ENCODE measurements at regions not wholly inside any gene's neighbourhood (a gene's known extent, or its start where the extent isn't known, plus 50 kb on each side); places are given as distances from the start of the nearest gene placed in this dataset.
A peak's percentile ranks its signal among the peaks of the same experiment; 100 is the strongest.

- no peaks in the 10 kb centered on the region for H3K36me3 ChIP-seq
- DNase-seq, result no peak
- no peaks in the 10 kb centered on the region for H3K27me3 ChIP-seq
- H3K9me3 ChIP-seq, result no peaks in the 10 kb centered on the region
- H3K4me3 ChIP-seq, result no peak overlapping the region
Observed at GRCh38 chr6:130752267-130752666, 74.9 kb upstream of the SMLR1 start.

- DNase-seq, result no peak
- Histone ChIP-seq H3K9me3 (no peaks in the 10 kb centered on the region), H3K36me3 (no peaks in the 10 kb centered on the region), H3K4me3 (no peak overlapping the region), H3K27me3 (no peaks in the 10 kb centered on the region)
Observed at GRCh38 chr6:130754786-130755367, 72.3 kb upstream of the SMLR1 start.

- no peaks in the 10 kb centered on the region for H3K36me3 ChIP-seq
Observed at GRCh38 chr6:130755368-130756034, 71.7 kb upstream of the SMLR1 start.

GRCh38 chr6:130756824-130757223 is 70.4 kb upstream of the SMLR1 start:
- H3K36me3 ChIP-seq, result no peaks in the 10 kb centered on the region
- no peak overlapping the region for H3K4me3 ChIP-seq
- H3K27me3 ChIP-seq, result no peaks in the 10 kb centered on the region
- DNase-seq, result no peak
- H3K9me3 ChIP-seq, result no peaks in the 10 kb centered on the region

More at GRCh38 chr6:130755368-130756034, 71.7 kb upstream of the SMLR1 start:
- Histone ChIP-seq H3K27me3 (no peaks in the 10 kb centered on the region), H3K4me3 (no peak overlapping the region), H3K9me3 (no peaks in the 10 kb centered on the region)
- DNase-seq, result no peak

GRCh38 chr6:130758813-130759212 is 68.4 kb upstream of the SMLR1 start:
- DNase-seq, result no peak
- Histone ChIP-seq H3K4me3 (no peak overlapping the region), H3K27me3 (no peaks in the 10 kb centered on the region), H3K9me3 (no peaks in the 10 kb centered on the region), H3K36me3 (no peaks in the 10 kb centered on the region)

GRCh38 chr6:130760006-130760405 is 67.2 kb upstream of the SMLR1 start:
- DNase-seq, result no peak
- Histone ChIP-seq H3K4me3 (no peak overlapping the region), H3K27me3 (no peaks in the 10 kb centered on the region), H3K9me3 (no peaks in the 10 kb centered on the region), H3K36me3 (no peaks in the 10 kb centered on the region)

- DNase-seq, result no peak
- no peaks in the 10 kb centered on the region for H3K9me3 ChIP-seq
- no peaks in the 10 kb centered on the region for H3K36me3 ChIP-seq
- H3K27me3 ChIP-seq, result no peaks in the 10 kb centered on the region
- no peak overlapping the region for H3K4me3 ChIP-seq
Observed at GRCh38 chr6:130761286-130761685, 65.9 kb upstream of the SMLR1 start.

GRCh38 chr6:130765181-130765727 is 62.0 kb upstream of the SMLR1 start:
- no peaks in the 10 kb centered on the region for H3K27me3 ChIP-seq
- H3K36me3 ChIP-seq, result no peaks in the 10 kb centered on the region
- no peak for DNase-seq
- H3K9me3 ChIP-seq, result no peaks in the 10 kb centered on the region
- no peak overlapping the region for H3K4me3 ChIP-seq

- Histone ChIP-seq H3K4me3 (no peak overlapping the region), H3K9me3 (no peaks in the 10 kb centered on the region), H3K36me3 (no peaks in the 10 kb centered on the region), H3K27me3 (no peaks in the 10 kb centered on the region)
- DNase-seq, result no peak
Observed at GRCh38 chr6:130766239-130767144, 60.7 kb upstream of the SMLR1 start.

- Histone ChIP-seq H3K9me3 (no peaks in the 10 kb centered on the region), H3K4me3 (no peak overlapping the region), H3K36me3 (no peaks in the 10 kb centered on the region), H3K27me3 (no peaks in the 10 kb centered on the region)
- DNase-seq, result no peak
Observed at GRCh38 chr6:130769861-130770260, 57.3 kb upstream of the SMLR1 start.

GRCh38 chr6:130771741-130772140 is 55.5 kb upstream of the SMLR1 start:
- Histone ChIP-seq H3K9me3 (no peaks in the 10 kb centered on the region), H3K36me3 (no peaks in the 10 kb centered on the region), H3K27me3 (no peaks in the 10 kb centered on the region), H3K4me3 (no peak overlapping the region)
- no peak for DNase-seq

- no peak overlapping the region for H3K4me3 ChIP-seq
- no peaks in the 10 kb centered on the region for H3K36me3 ChIP-seq
- no peaks in the 10 kb centered on the region for H3K9me3 ChIP-seq
- DNase-seq, result no peak
- no peaks in the 10 kb centered on the region for H3K27me3 ChIP-seq
Observed at GRCh38 chr6:130773860-130774259, 53.3 kb upstream of the SMLR1 start.

- H3K4me3 ChIP-seq, result no peak overlapping the region
- peak; percentile 9 for DNase-seq
- H3K36me3 ChIP-seq, result no peaks in the 10 kb centered on the region
- H3K27me3 ChIP-seq, result no peaks in the 10 kb centered on the region
- 0 out of 2 replicates have a peak, but pooled peaks cover 2% of the 10 kb centered on the region for H3K9me3 ChIP-seq
Observed at GRCh38 chr6:130775411-130776012, 51.7 kb upstream of the SMLR1 start.

- Histone ChIP-seq H3K4me3 (no peak overlapping the region), H3K36me3 (no peaks in the 10 kb centered on the region), H3K9me3 (0 out of 2 replicates have a peak, but pooled peaks cover 2% of the 10 kb centered on the region), H3K27me3 (no peaks in the 10 kb centered on the region)
- no peak for DNase-seq
Observed at GRCh38 chr6:130776287-130776925, 50.8 kb upstream of the SMLR1 start.
